A673 (cell line): ENCODE measurements at regions not wholly inside any gene's neighbourhood (a gene's known extent, or its start where the extent isn't known, plus 50 kb on each side); places are given as distances from the start of the nearest gene placed in this dataset.

ENCODE experiments used
- CTCF ChIP-seq: fragments of 300-800, 200-600 bp; sonication (generic); conservative IDR thresholded peaks from 2 replicates; pipeline ENCODE4 v1.5.1; 2017; ENCODE audit warnings: low read depth, mild to moderate bottlenecking, antibody characterized with exemption, low read length, moderate library complexity, mixed read lengths
- EZH2 ChIP-seq: fragments of 200-600 bp; sonication (generic); IDR thresholded peaks from 2 replicates; pipeline ENCODE4 v1.6.1; 2017; ENCODE audit warnings: borderline replicate concordance, low read depth, mild to moderate bottlenecking, mixed read lengths, antibody characterized with exemption, low read length; ENCODE audit not compliant: poor library complexity, severe bottlenecking

GRCh38 chr2:235283246-235283645 is 210.6 kb upstream of the AGAP1 start:
- TF ChIP-seq CTCF (no peak), EZH2 (no peak)
